ENCODE measurements at regions not wholly inside any gene's neighbourhood (a gene's known extent, or its start where the extent isn't known, plus 50 kb on each side); places are given as distances from the start of the nearest gene placed in this dataset.

- TF ChIP-seq JUNB (IDR thresholded peaks at IDR 0.05): no peak
- TF ChIP-seq USF2 (IDR thresholded peaks at IDR 0.05): no peak
- TF ChIP-seq SREBF2 (IDR thresholded peaks at IDR 0.05): no peak
- no peak for TF ChIP-seq CTCF (IDR thresholded peaks at IDR 0.05)
- no peak for TF ChIP-seq FOSL2 (IDR thresholded peaks at IDR 0.05)
- no peak for TF ChIP-seq FOSL2 (CRISPR knock-in tag; IDR thresholded peaks at IDR 0.05)
- TF ChIP-seq POLR2A (IDR thresholded peaks at IDR 0.05; ENCODE audit: low read length): no peak
- TF ChIP-seq ZNF302 (CRISPR knock-in tag; IDR thresholded peaks at IDR 0.05): no peak
- TF ChIP-seq FOSB (CRISPR knock-in tag; IDR thresholded peaks at IDR 0.05): no peak
- TF ChIP-seq CHD4 (IDR thresholded peaks at IDR 0.05; ENCODE audit: borderline replicate concordance): no peak
- TF ChIP-seq CEBPB (IDR thresholded peaks at IDR 0.05): no peak
- TF ChIP-seq EP300 (IDR thresholded peaks at IDR 0.05): no peak
- TF ChIP-seq RFX5 (IDR thresholded peaks at IDR 0.05): no peak
- no peak for TF ChIP-seq REST (IDR thresholded peaks at IDR 0.05)
- no peak for TF ChIP-seq ESRRA (IDR thresholded peaks at IDR 0.05; ENCODE audit: borderline replicate concordance, low read length)
These were observed 714.3 kb downstream of the MATN1 start for GRCh38 chr1:30008998-30009657.
